Mesothelial cell of epicardium (in vitro differentiated cells): ENCODE measurements at regions not wholly inside any gene's neighbourhood (a gene's known extent, or its start where the extent isn't known, plus 50 kb on each side); places are given as distances from the start of the nearest gene placed in this dataset.

Experiments
- DNase-seq, 2 experiments: peaks; one replicate each; pipeline ENCODE4 v3.0.0; 2021; ENCODE audit warnings: low spot score in 2 of 2; ENCODE audit not compliant: unreplicated experiment in 2 of 2
- H3K27ac Mint-ChIP-seq: 2 replicates; pipeline ENCODE4 v1.8.0; 2021; ENCODE audit warnings: mixed read lengths
- H3K27me3 Mint-ChIP-seq: 2 replicates; pipeline ENCODE4 v1.8.0; 2021; ENCODE audit warnings: low read depth, mixed read lengths
- H3K36me3 Mint-ChIP-seq: 2 replicates; pipeline ENCODE4 v1.8.0; 2021; ENCODE audit warnings: mixed read lengths
- H3K4me1 Mint-ChIP-seq: 2 replicates; pipeline ENCODE4 v1.8.0; 2021; ENCODE audit warnings: mixed read lengths
- H3K4me3 Mint-ChIP-seq: 2 replicates; pipeline ENCODE4 v1.8.0; 2021; ENCODE audit warnings: mild to moderate bottlenecking, moderate library complexity, mixed read lengths
- H3K9me3 Mint-ChIP-seq: 2 replicates; pipeline ENCODE4 v1.8.0; 2021; ENCODE audit warnings: mixed read lengths
- TF ChIP-seq, protein P1 (sequence below): fragments of 200-600 bp; sonication (generic); IDR thresholded peaks from one replicate; pipeline ENCODE4 v1.5.0; 2021; ENCODE audit warnings: antibody characterized with exemption; ENCODE audit not compliant: unreplicated experiment

DNA sequence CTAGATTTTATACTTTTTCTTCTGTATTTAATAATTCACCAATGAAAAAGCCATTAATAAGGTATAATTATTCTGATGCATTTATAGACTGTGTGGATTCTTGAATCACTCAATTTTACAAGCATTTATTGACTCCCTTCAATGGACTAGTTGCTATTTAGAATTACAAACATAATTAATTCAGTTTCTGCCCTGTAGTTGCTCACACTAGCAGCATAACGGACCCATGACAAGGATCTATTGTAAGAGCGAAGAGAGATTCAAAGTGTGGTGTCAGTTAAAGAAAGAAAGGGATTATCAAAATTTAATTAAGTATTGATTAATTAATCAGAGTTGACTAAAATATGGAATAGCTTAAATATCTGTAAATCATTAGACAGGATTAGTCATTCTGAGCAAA, 602.6 kb upstream of the PTCHD4 start:
- Mint-ChIP-seq H3K4me1 (peaks cover 3% of the 10 kb centered on the region), H3K36me3 (no peaks in the 10 kb centered on the region), H3K27me3 (no peaks in the 10 kb centered on the region), H3K27ac (no peak overlapping the region), H3K9me3 (no peaks in the 10 kb centered on the region), H3K4me3 (no peak overlapping the region)
- TF ChIP-seq, protein P1, sequence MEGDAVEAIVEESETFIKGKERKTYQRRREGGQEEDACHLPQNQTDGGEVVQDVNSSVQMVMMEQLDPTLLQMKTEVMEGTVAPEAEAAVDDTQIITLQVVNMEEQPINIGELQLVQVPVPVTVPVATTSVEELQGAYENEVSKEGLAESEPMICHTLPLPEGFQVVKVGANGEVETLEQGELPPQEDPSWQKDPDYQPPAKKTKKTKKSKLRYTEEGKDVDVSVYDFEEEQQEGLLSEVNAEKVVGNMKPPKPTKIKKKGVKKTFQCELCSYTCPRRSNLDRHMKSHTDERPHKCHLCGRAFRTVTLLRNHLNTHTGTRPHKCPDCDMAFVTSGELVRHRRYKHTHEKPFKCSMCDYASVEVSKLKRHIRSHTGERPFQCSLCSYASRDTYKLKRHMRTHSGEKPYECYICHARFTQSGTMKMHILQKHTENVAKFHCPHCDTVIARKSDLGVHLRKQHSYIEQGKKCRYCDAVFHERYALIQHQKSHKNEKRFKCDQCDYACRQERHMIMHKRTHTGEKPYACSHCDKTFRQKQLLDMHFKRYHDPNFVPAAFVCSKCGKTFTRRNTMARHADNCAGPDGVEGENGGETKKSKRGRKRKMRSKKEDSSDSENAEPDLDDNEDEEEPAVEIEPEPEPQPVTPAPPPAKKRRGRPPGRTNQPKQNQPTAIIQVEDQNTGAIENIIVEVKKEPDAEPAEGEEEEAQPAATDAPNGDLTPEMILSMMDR: no peak
- no peak for DNase-seq

DNA sequence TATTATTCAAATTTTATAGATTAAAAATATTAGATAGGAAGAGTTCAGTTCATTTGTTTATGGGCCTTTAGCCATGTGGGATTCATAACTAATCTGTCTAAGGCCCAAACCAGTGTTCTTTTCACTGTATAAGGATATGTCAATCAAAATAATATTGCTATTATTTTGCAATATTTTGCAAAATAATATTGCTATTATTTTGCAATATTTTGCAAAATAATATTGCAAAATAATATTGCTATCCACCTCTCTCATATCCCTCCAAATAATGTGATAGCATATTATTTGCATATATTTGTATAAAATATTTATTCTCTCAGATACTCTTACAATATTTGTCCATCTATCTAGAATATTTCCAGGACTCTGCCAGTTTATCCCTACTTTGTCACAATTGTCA, 595.3 kb upstream of the PTCHD4 start:
- H3K36me3 Mint-ChIP-seq: no peaks in the 10 kb centered on the region
- TF ChIP-seq, protein P1: no peak
- H3K27ac Mint-ChIP-seq: no peak overlapping the region
- no peaks in the 10 kb centered on the region for H3K27me3 Mint-ChIP-seq
- no peaks in the 10 kb centered on the region for H3K9me3 Mint-ChIP-seq
- no peaks in the 10 kb centered on the region for H3K4me1 Mint-ChIP-seq
- H3K4me3 Mint-ChIP-seq: no peak overlapping the region
- no peak for DNase-seq

- H3K4me3 Mint-ChIP-seq: no peak overlapping the region
- DNase-seq: no peak
- no peak overlapping the region for H3K27ac Mint-ChIP-seq
- peaks cover 5% of the 10 kb centered on the region for H3K4me1 Mint-ChIP-seq
- H3K27me3 Mint-ChIP-seq: no peaks in the 10 kb centered on the region
- peaks cover 19% of the 10 kb centered on the region for H3K9me3 Mint-ChIP-seq
- TF ChIP-seq, protein P1: no peak
- H3K36me3 Mint-ChIP-seq: no peaks in the 10 kb centered on the region
Observed at GRCh38 chr6:48701572-48701971, 590.6 kb upstream of the PTCHD4 start.

DNA sequence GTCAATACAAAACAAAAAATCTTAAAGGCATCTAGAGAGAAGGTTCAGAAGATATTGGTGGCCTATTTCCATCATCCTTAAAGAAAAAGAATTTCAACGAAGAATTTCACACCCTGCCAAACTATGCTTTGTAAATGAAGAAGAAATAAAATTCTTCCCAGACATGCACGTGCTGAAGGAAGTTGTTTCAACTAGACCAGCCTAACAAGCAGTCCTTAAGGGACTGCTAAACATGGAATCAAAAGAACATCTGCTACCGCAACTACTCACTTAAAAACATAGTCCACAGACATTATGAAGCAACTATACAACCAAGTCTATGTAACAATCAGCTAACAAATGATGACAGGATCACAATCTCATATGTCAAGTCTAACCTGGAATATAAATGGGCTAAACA, 584.9 kb upstream of the PTCHD4 start:
- TF ChIP-seq, protein P1: no peak
- Mint-ChIP-seq H3K36me3 (peaks cover 3% of the 10 kb centered on the region), H3K27ac (no peak overlapping the region), H3K4me1 (peaks cover 5% of the 10 kb centered on the region), H3K9me3 (peaks cover 57% of the 10 kb centered on the region), H3K4me3 (no peak overlapping the region), H3K27me3 (no peaks in the 10 kb centered on the region)
- DNase-seq: no peak

GRCh38 chr6:48691420-48691819, 580.4 kb upstream of the PTCHD4 start:
- H3K36me3 Mint-ChIP-seq: peaks cover 8% of the 10 kb centered on the region
- no peak for DNase-seq
- TF ChIP-seq, protein P1: no peak
- H3K4me3 Mint-ChIP-seq: no peak overlapping the region
- no peak overlapping the region for H3K27ac Mint-ChIP-seq
- H3K27me3 Mint-ChIP-seq: no peaks in the 10 kb centered on the region
- H3K4me1 Mint-ChIP-seq: no peaks in the 10 kb centered on the region
- H3K9me3 Mint-ChIP-seq: peaks cover 67% of the 10 kb centered on the region

DNA sequence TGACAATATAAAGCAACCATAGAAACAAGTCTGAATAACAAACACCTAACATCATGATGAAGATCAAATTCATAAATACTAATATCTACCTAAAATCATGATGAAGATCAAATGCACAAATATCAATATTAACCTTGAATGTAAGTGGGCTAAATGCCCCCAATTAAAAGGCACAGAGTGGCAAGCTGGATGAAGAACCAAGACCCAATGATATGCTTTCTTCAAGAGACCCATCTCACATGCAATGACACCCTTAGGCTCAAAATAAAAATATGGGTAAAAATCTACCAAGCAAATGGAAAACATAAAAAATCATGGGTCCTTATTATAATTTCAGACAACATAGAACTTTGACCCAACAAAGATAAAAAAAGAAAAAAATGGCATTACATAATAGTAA, 578.5 kb upstream of the PTCHD4 start:
- peaks cover 8% of the 10 kb centered on the region for H3K36me3 Mint-ChIP-seq
- no peak overlapping the region for H3K27ac Mint-ChIP-seq
- no peak overlapping the region for H3K4me3 Mint-ChIP-seq
- DNase-seq: no peak
- TF ChIP-seq, protein P1: no peak
- H3K9me3 Mint-ChIP-seq: peaks cover 65% of the 10 kb centered on the region
- H3K4me1 Mint-ChIP-seq: no peaks in the 10 kb centered on the region
- no peaks in the 10 kb centered on the region for H3K27me3 Mint-ChIP-seq
